HG03442 (cell line): ENCODE measurements at regions not wholly inside any gene's neighbourhood (a gene's known extent, or its start where the extent isn't known, plus 50 kb on each side); places are given as distances from the start of the nearest gene placed in this dataset.
"Not testable (repeated sequence)": the region's sequence is repeated elsewhere in the genome, so short reads cannot be mapped to it uniquely, and the experiment has no call there.

ENCODE experiments used
- ATAC-seq: cut with Tn5 transposase; IDR thresholded peaks from one replicate; pipeline ENCODE4 v1.9.1; 2021; ENCODE audit warnings: mild to moderate bottlenecking, moderate library complexity; ENCODE audit not compliant: unreplicated experiment

GRCh38 chr15:30688684-30689083 lies 62.8 kb downstream of the ARHGAP11B start:
- ATAC-seq: not testable (repeated sequence)

GRCh38 chr15:30690153-30690552 lies 64.2 kb downstream of the ARHGAP11B start:
- ATAC-seq: not testable (repeated sequence)

- ATAC-seq: not testable (repeated sequence)
Observed at GRCh38 chr15:30695811-30696210, 69.9 kb downstream of the ARHGAP11B start.

GRCh38 chr15:30696439-30697314 lies 70.7 kb downstream of the ARHGAP11B start:
- ATAC-seq: peak; percentile 77

- ATAC-seq: peak; percentile 44
Observed at GRCh38 chr15:30697315-30697685, 71.4 kb downstream of the ARHGAP11B start.

GRCh38 chr15:30700006-30700597 lies 74.2 kb downstream of the ARHGAP11B start:
- ATAC-seq: not testable (repeated sequence)

GRCh38 chr15:30707976-30708685 lies 82.2 kb downstream of the ARHGAP11B start:
- not testable (repeated sequence) for ATAC-seq

GRCh38 chr15:30708809-30709208 lies 82.9 kb downstream of the ARHGAP11B start:
- ATAC-seq: not testable (repeated sequence)

- ATAC-seq: not testable (repeated sequence)
Observed at GRCh38 chr15:30718038-30718643, 92.2 kb downstream of the ARHGAP11B start.

- ATAC-seq: not testable (repeated sequence)
Observed at GRCh38 chr15:30719363-30719762, 93.4 kb downstream of the ARHGAP11B start.

GRCh38 chr15:30720825-30721224 lies 94.9 kb downstream of the ARHGAP11B start:
- not testable (repeated sequence) for ATAC-seq

GRCh38 chr15:30721529-30721928 lies 95.6 kb downstream of the ARHGAP11B start:
- not testable (repeated sequence) for ATAC-seq

- not testable (repeated sequence) for ATAC-seq
Observed at GRCh38 chr15:30723540-30724175, 97.7 kb downstream of the ARHGAP11B start.

GRCh38 chr15:30729880-30730590 lies 104.1 kb downstream of the ARHGAP11B start:
- not testable (repeated sequence) for ATAC-seq

GRCh38 chr15:30730633-30731032 lies 104.7 kb downstream of the ARHGAP11B start:
- ATAC-seq: not testable (repeated sequence)

GRCh38 chr15:30732100-30732499 lies 106.2 kb downstream of the ARHGAP11B start:
- not testable (repeated sequence) for ATAC-seq

GRCh38 chr15:30735884-30736564 lies 110.1 kb downstream of the ARHGAP11B start:
- ATAC-seq: not testable (repeated sequence)

GRCh38 chr15:30742796-30743195 lies 116.9 kb downstream of the ARHGAP11B start:
- not testable (repeated sequence) for ATAC-seq

GRCh38 chr15:30749048-30749447 lies 123.1 kb downstream of the ARHGAP11B start:
- not testable (repeated sequence) for ATAC-seq
